ENCODE measurements at regions not wholly inside any gene's neighbourhood (a gene's known extent, or its start where the extent isn't known, plus 50 kb on each side); places are given as distances from the start of the nearest gene placed in this dataset.

- DNase-seq (ENCODE audit: low read depth), result no peak
- no peak for TF ChIP-seq CTCF (IDR thresholded peaks at IDR 0.05; ENCODE audit: low read depth, low read length, missing control alignments)
- no peak overlapping the region for H3K4me3 ChIP-seq (ENCODE audit: low read depth, low read length)
Observed at GRCh38 chr2:234275515-234275914, 221.4 kb downstream of the ARL4C start.

- H3K4me3 ChIP-seq (ENCODE audit: low read depth, low read length), result no peak overlapping the region
- no peak for TF ChIP-seq CTCF (IDR thresholded peaks at IDR 0.05; ENCODE audit: low read depth, low read length, missing control alignments)
- DNase-seq (ENCODE audit: low read depth), result no peak
Observed at GRCh38 chr2:234273887-234274584, 222.8 kb downstream of the ARL4C start.

GRCh38 chr2:234272069-234272850, 221.8 kb downstream of the SPP2 start:
- no peak for TF ChIP-seq CTCF (IDR thresholded peaks at IDR 0.05; ENCODE audit: low read depth, low read length, missing control alignments)
- DNase-seq (ENCODE audit: low read depth), result no peak
- H3K4me3 ChIP-seq (ENCODE audit: low read depth, low read length), result no peak overlapping the region

GRCh38 chr2:234271338-234271737, 220.8 kb downstream of the SPP2 start:
- H3K4me3 ChIP-seq (ENCODE audit: low read depth, low read length), result no peak overlapping the region
- DNase-seq (ENCODE audit: low read depth), result no peak
- no peak for TF ChIP-seq CTCF (IDR thresholded peaks at IDR 0.05; ENCODE audit: low read depth, low read length, missing control alignments)

- no peak for DNase-seq (ENCODE audit: low read depth)
- H3K4me3 ChIP-seq (ENCODE audit: low read depth, low read length), result no peak overlapping the region
- TF ChIP-seq CTCF (IDR thresholded peaks at IDR 0.05; ENCODE audit: low read depth, low read length, missing control alignments), result no peak
Observed at GRCh38 chr2:234269769-234270204, 219.3 kb downstream of the SPP2 start.

- H3K4me3 ChIP-seq (ENCODE audit: low read depth, low read length), result no peak overlapping the region
- no peak for TF ChIP-seq CTCF (IDR thresholded peaks at IDR 0.05; ENCODE audit: low read depth, low read length, missing control alignments)
- DNase-seq (ENCODE audit: low read depth), result no peak
Observed at GRCh38 chr2:234267534-234267933, 217.0 kb downstream of the SPP2 start.

Data from GM12864 (cell line).